K562 (cell line): ENCODE measurements at regions not wholly inside any gene's neighbourhood (a gene's known extent, or its start where the extent isn't known, plus 50 kb on each side); places are given as distances from the start of the nearest gene placed in this dataset.

Source experiments
- ATAC-seq: fragments of 200-7000 bp; cut with Tn5 transposase; 3 replicates; pipeline ENCODE4 v1.9.1; 2020; ENCODE audit warnings: moderate library complexity
- BruUV-seq: library from RNA; stranded (reverse); fragments of 400-500 nt; replicated peaks from 2 replicates; lab custom pipeline; 2021; lab: Mats Ljungman, UMichigan
- CTCF ChIA-PET: fragments of 300-600 bp; formaldehyde crosslinking; extraction: SDS; loops from one replicate; lab custom pipeline; 2021; ENCODE audit warnings: low intra/inter-chr PET ratio; lab: Yijun Ruan, JAX
- POLR2A ChIA-PET: fragments of 300-600, 350-650 bp; sonication (Branson Sonifier 250); formaldehyde crosslinking; extraction: SDS; loops from one replicate; lab custom pipeline; 2021; ENCODE audit warnings: antibody characterized with exemption, inconsistent platforms; lab: Yijun Ruan, JAX
- DNase-seq, 4 experiments: peaks; one replicate each; pipeline versions ENCODE4 v3.0.0 to v3.0.0-alpha.2; 2011 to 2018; ENCODE audit warnings: low spot score in 3 of 4, mixed read lengths in 3 of 4; ENCODE audit errors: extremely low read depth in 1 of 4
- FAIRE-seq: peaks from 2 replicates; lab custom pipeline; 2011; peaks lifted over from hg19 to GRCh38; lab: Jason Lieb, UNC
- H2AFZ ChIP-seq: 2 replicates; pipeline ENCODE4 v1.6.0; 2011; ENCODE audit warnings: low read depth, low read length, control low read depth, inconsistent platforms
- H3K27ac ChIP-seq: fragments of 200-600 bp; 3 replicates; pipeline ENCODE4 v1.8.0; 2011; ENCODE audit warnings: low read depth, mild to moderate bottlenecking, control low read depth, inconsistent platforms, low read length, moderate library complexity, mixed read lengths; ENCODE audit errors: extremely low read depth
- H3K27me3 ChIP-seq, 2 experiments: fragments of 300-600 bp in 1 of 2; 2 replicates in 1 of 2; 3 replicates in 1 of 2; pipeline versions ENCODE4 v1.6.0 to v1.8.0; 2011; ENCODE audit warnings: inconsistent platforms in 2 of 2, low read length in 2 of 2, mild to moderate bottlenecking in 1 of 2, mixed read lengths in 1 of 2, moderate library complexity in 1 of 2; ENCODE audit not compliant: control insufficient read depth in 2 of 2, insufficient read depth in 2 of 2
- H3K36me3 ChIP-seq: fragments of 300-600 bp; 3 replicates; pipeline ENCODE4 v1.8.0; 2011; ENCODE audit warnings: mild to moderate bottlenecking, low read length, inconsistent platforms; ENCODE audit not compliant: control insufficient read depth, insufficient read depth
- H3K4me1 ChIP-seq, 2 experiments: fragments of 200-600 bp in 1 of 2; replicated peaks in 1 of 2; 2 replicates in 1 of 2; 3 replicates in 1 of 2; pipeline versions ENCODE4 v1.5.1 to v1.8.0; 2011; ENCODE audit warnings: inconsistent platforms in 2 of 2, low read length in 2 of 2, mild to moderate bottlenecking in 1 of 2, mixed read lengths in 1 of 2, moderate library complexity in 1 of 2; ENCODE audit not compliant: control insufficient read depth in 2 of 2, insufficient read depth in 2 of 2
- H3K4me2 ChIP-seq: 2 replicates; pipeline ENCODE4 v1.6.1; 2011; ENCODE audit warnings: low read length, control low read depth, inconsistent platforms, mixed read lengths; ENCODE audit not compliant: insufficient read depth
- H3K4me3 ChIP-seq: fragments of 200-600 bp; sonication (generic), shearing (Covaris generic); 2 replicates; pipeline ENCODE4 v1.5.1; 2016; ENCODE audit warnings: control low read depth, inconsistent platforms
- H3K79me2 ChIP-seq: fragments of 200-600 bp; 3 replicates; pipeline ENCODE4 v1.8.0; 2011; ENCODE audit warnings: low read length, inconsistent platforms; ENCODE audit not compliant: control insufficient read depth, insufficient read depth
- H3K9ac ChIP-seq, 2 experiments: 2 replicates each; pipeline versions ENCODE4 v1.6.0 to v1.6.1; 2011; ENCODE audit warnings: low read depth in 2 of 2, low read length in 2 of 2, control low read depth in 1 of 2, inconsistent platforms in 1 of 2, mild to moderate bottlenecking in 1 of 2, mixed read lengths in 1 of 2; ENCODE audit not compliant: insufficient read depth in 1 of 2
- H3K9me1 ChIP-seq: one replicate; pipeline ENCODE4 v1.6.0; 2011; ENCODE audit warnings: inconsistent platforms, mild to moderate bottlenecking, low read length, moderate library complexity; ENCODE audit not compliant: control insufficient read depth, insufficient read depth
- H3K9me3 ChIP-seq: replicated peaks from 2 replicates; pipeline ENCODE4 v1.5.1; 2011; ENCODE audit warnings: low read depth, low read length, inconsistent platforms; ENCODE audit not compliant: control insufficient read depth, insufficient read depth
- H4K20me1 ChIP-seq: replicated peaks from 2 replicates; pipeline ENCODE4 v1.6.1; 2011; ENCODE audit warnings: low read length, inconsistent platforms, mixed read lengths; ENCODE audit not compliant: control insufficient read depth, insufficient read depth
- GABPB1 ChIP-seq: sonication (generic); formaldehyde crosslinking; IDR thresholded peaks from 2 replicates; pipeline ENCODE4 v1.8.0; 2022; ENCODE audit warnings: mild to moderate bottlenecking, missing genetic modification reagents
- HIVEP1 ChIP-seq: fragments of 250-450 bp; sonication (Bioruptor Pico); IDR thresholded peaks from 2 replicates; pipeline ENCODE4 v1.4.0; 2020; ENCODE audit warnings: mild to moderate bottlenecking
- MED1 ChIP-seq: sonication (generic); formaldehyde crosslinking; IDR thresholded peaks from 2 replicates; pipeline ENCODE4 v1.8.1; 2023; ENCODE audit warnings: missing genetic modification reagents, borderline replicate concordance
- PHB2 ChIP-seq: fragments of 450-650 bp; IDR thresholded peaks from 2 replicates; pipeline ENCODE4 v1.6.1; 2017; ENCODE audit warnings: low read depth
- SRSF3 ChIP-seq: fragments of 200-400 bp; formaldehyde crosslinking; IDR thresholded peaks from 2 replicates; pipeline ENCODE4 v1.6.1; 2016; ENCODE audit warnings: mild to moderate bottlenecking, low read length, moderate library complexity; ENCODE audit not compliant: insufficient read depth
- ZBTB49 ChIP-seq: sonication (generic); formaldehyde crosslinking; IDR thresholded peaks from 2 replicates; pipeline ENCODE4 v1.8.0; 2022; ENCODE audit warnings: missing genetic modification reagents, mild to moderate bottlenecking, borderline replicate concordance
- WGBS: fragments of 100-300 bp; shearing (Covaris generic); methylation state at CpG from one replicate; pipeline ENCODE4 v1.1.6; 2016; ENCODE audit warnings: low coverage, mixed read lengths; ENCODE audit not compliant: insufficient coverage; ENCODE audit errors: missing lambda C conversion rate; 5-methylcytosine and 5-hydroxymethylcytosine counted together
- in situ Hi-C: fragments of 300-500 bp; cut with MboI; formaldehyde crosslinking; loops from 4 replicates; pipeline ENCODE4 v1.15.0; 2018; ENCODE audit warnings: inconsistent platforms, mixed read lengths
- intact Hi-C: fragments of 100-400 bp; cut with micrococcal nuclease; formaldehyde crosslinking; loops from 2 replicates; pipeline ENCODE4 v1.14.2; 2022

GRCh38 chr20:48483334-48484066, 344.3 kb downstream of the PREX1 start:
- H3K79me2 ChIP-seq = no peaks in the 10 kb centered on the region
- ChIA-PET CTCF (no interaction called here), POLR2A (interaction anchor here (0.6 to 1.5 kb wide), 3 partner anchors 10 to 325 kb away, joined by 3 to 6 read pairs (median 4); no protein-coding TSS in a partner anchor)
- no TSS peak for BruUV-seq
- no peak for TF ChIP-seq HIVEP1
- TF ChIP-seq ZBTB49 = no peak
- TF ChIP-seq SRSF3 = no peak
- TF ChIP-seq PHB2 = no peak
- no peak for TF ChIP-seq GABPB1 (CRISPR knock-in tag)
- TF ChIP-seq MED1 (CRISPR knock-in tag) = no peak
- H3K9ac ChIP-seq = no peak overlapping the region
- H2AFZ ChIP-seq = no peak overlapping the region
- FAIRE-seq = no peak
- in situ Hi-C loops = no loop called here
- DNase-seq = no peak
- H3K27me3 ChIP-seq = peaks cover 0 to 26% of the 10 kb centered on the region in 2 experiments; a peak in 2 of 5 replicates
- no peaks in the 10 kb centered on the region for H3K9me1 ChIP-seq
- H3K4me3 ChIP-seq = no peak overlapping the region
- no peak for ATAC-seq
- H3K36me3 ChIP-seq = no peaks in the 10 kb centered on the region
- WGBS = under 1% methylated on average over 10 of the region's 11 CpGs
- H3K4me1 ChIP-seq = no peaks in the 10 kb centered on the region
- intact Hi-C loops = no loop called here
- no peak overlapping the region for H3K27ac ChIP-seq
- no peaks in the 10 kb centered on the region; the same call in 1 of the 2 replicates for H4K20me1 ChIP-seq
- H3K4me2 ChIP-seq = no peak overlapping the region
- H3K9me3 ChIP-seq = no peaks in the 10 kb centered on the region
